PFSK-1 (cell line): ENCODE measurements at regions not wholly inside any gene's neighbourhood (a gene's known extent, or its start where the extent isn't known, plus 50 kb on each side); places are given as distances from the start of the nearest gene placed in this dataset.

Experiments used
- FOXP2 ChIP-seq: optimal IDR thresholded peaks from 2 replicates; pipeline ENCODE3; 2011; ENCODE audit warnings: borderline replicate concordance, control low read depth, inconsistent platforms; ENCODE audit not compliant: insufficient read depth; ENCODE audit errors: extremely low read length, extremely low read depth
- POLR2AphosphoS5 ChIP-seq: IDR thresholded peaks from 2 replicates; pipeline ENCODE4 v1.6.1; 2012; ENCODE audit warnings: low read depth, mild to moderate bottlenecking, control low read depth, low read length, moderate library complexity
- SIN3A ChIP-seq: IDR thresholded peaks from 2 replicates; pipeline ENCODE4 v1.6.1; 2012; ENCODE audit warnings: mild to moderate bottlenecking, low read length, moderate library complexity, borderline replicate concordance; ENCODE audit not compliant: insufficient read depth
- TAF1 ChIP-seq: IDR thresholded peaks from 2 replicates; pipeline ENCODE4 v1.6.1; 2012; ENCODE audit warnings: low read length, control low read depth, borderline replicate concordance; ENCODE audit not compliant: insufficient read depth
- TF ChIP-seq, protein P1 (sequence below), 2 experiments: IDR thresholded peaks; 2 replicates each; pipeline versions ENCODE4 v1.6.1 to v1.8.0; 2011 to 2012; ENCODE audit warnings: low read depth in 2 of 2, low read length in 2 of 2, control low read depth in 1 of 2, inconsistent platforms in 1 of 2, mild to moderate bottlenecking in 1 of 2, moderate library complexity in 1 of 2; ENCODE audit not compliant: insufficient read depth in 1 of 2

DNA sequence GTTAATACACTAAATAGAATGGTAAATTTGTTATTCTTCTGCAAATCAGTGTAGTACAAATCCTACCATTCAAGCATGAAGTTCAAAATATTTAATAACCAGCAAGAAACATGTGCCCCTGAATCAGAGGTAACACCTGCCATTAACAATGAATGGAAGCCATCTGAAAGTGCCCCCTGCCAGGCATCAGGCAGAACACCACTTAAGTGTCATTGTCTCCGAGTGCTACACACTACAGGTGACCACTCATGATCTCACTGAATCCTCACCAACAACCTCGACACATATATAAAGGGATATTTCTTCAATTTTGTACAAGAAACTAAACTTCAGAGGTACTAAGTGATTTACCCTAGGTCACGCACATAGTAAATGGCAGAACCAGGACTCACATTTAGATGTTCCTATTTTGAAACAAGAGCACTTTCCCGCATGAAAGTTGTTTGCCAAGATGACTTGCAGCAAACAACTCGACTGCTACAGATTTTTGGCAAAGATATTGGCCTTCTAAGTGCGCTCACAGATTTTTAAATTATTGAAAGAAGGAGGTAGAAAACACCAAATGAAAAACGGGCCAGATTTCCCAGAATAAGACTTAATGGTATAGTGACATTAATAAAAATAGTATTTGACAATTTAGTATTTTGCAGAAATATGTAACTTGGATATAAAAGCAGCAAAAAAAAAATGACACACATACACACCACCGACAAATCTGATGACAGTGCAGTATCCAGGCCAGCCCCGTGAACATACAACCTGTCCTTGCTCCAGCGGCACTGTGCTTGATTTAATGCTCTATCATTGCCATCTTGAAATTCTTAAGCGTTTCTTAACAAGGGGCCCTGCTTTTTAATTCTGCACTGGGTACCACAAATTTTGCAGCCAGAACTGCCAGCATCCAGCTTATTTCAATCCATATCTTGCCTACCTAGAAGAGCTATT, 274.5 kb downstream of the ALDH8A1 start:
- no peak for TF ChIP-seq FOXP2
- TF ChIP-seq POLR2AphosphoS5 = no peak

DNA sequence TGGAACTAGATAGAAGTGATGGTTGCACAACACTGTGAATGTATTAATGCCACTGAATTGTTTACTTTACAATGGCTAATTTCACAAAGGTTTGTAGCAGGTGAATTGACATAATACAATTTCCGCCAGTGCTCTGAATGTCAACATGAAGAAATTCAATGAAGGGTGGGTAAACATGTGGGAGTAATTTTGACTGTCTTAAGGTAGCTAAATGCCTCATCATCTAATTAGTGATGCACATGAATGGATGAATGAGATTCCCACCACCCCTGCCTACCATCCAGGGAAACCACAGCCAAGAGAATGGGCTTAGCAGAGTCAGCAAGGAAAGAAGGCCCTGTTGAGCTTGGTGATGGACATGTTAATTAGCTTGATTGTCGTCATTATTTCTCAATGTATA, 275.3 kb downstream of the ALDH8A1 start:
- no peak for TF ChIP-seq TAF1
- no peak for TF ChIP-seq FOXP2
- TF ChIP-seq SIN3A = no peak
- peak; percentile 30; the same call in 1 of the 2 replicates for TF ChIP-seq POLR2AphosphoS5

DNA sequence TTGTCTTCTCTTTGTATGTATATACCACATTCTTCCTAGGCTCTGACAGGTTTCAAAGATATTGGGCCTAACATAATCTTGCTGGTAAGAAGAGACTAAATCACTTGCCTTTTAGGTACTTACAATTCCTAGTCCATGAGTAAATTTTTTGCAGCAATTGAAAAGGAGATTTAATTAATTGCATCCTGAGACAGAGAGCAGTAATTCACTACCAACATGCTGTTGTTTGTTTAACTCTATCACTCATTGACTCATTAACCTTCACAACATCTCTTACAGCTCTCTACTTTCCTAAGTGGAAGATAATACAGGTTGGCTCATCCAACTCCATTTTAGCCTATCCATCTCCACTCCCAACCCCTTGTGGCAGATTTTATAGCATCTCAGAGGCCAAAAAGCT, 280.4 kb downstream of the ALDH8A1 start:
- TF ChIP-seq POLR2AphosphoS5 (no peak), FOXP2 (no peak), SIN3A (no peak), TAF1 (no peak)
- TF ChIP-seq, protein P1, sequence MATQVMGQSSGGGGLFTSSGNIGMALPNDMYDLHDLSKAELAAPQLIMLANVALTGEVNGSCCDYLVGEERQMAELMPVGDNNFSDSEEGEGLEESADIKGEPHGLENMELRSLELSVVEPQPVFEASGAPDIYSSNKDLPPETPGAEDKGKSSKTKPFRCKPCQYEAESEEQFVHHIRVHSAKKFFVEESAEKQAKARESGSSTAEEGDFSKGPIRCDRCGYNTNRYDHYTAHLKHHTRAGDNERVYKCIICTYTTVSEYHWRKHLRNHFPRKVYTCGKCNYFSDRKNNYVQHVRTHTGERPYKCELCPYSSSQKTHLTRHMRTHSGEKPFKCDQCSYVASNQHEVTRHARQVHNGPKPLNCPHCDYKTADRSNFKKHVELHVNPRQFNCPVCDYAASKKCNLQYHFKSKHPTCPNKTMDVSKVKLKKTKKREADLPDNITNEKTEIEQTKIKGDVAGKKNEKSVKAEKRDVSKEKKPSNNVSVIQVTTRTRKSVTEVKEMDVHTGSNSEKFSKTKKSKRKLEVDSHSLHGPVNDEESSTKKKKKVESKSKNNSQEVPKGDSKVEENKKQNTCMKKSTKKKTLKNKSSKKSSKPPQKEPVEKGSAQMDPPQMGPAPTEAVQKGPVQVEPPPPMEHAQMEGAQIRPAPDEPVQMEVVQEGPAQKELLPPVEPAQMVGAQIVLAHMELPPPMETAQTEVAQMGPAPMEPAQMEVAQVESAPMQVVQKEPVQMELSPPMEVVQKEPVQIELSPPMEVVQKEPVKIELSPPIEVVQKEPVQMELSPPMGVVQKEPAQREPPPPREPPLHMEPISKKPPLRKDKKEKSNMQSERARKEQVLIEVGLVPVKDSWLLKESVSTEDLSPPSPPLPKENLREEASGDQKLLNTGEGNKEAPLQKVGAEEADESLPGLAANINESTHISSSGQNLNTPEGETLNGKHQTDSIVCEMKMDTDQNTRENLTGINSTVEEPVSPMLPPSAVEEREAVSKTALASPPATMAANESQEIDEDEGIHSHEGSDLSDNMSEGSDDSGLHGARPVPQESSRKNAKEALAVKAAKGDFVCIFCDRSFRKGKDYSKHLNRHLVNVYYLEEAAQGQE (IDR thresholded peaks at IDR 0.05; ENCODE audit: insufficient read depth in 1 of 2, low read depth in 2 of 2, low read length in 2 of 2) = no peak

DNA sequence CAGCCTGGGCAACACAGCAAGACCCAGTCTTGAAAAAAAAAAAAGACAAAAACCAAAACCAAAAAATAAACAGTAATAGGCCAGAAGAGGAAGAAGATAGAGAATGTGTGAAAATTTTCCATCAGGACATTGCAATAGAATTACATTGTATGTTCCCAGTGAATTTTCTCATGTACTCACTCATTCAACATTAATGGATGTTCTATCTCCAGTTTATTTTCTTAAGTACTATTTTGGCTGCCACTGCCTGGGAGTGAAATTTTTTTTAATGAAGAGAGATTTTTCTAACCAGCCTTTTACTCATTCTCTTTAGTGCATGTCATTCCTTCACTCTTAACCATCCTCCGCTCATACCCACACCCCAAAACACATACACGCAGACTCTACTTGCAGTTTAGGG, 282.8 kb downstream of the ALDH8A1 start:
- no peak for TF ChIP-seq FOXP2
- TF ChIP-seq POLR2AphosphoS5 = no peak
- no peak for TF ChIP-seq TAF1
- TF ChIP-seq, protein P1 (IDR thresholded peaks at IDR 0.05; ENCODE audit: insufficient read depth in 1 of 2, low read depth in 2 of 2, low read length in 2 of 2) = no peak

DNA sequence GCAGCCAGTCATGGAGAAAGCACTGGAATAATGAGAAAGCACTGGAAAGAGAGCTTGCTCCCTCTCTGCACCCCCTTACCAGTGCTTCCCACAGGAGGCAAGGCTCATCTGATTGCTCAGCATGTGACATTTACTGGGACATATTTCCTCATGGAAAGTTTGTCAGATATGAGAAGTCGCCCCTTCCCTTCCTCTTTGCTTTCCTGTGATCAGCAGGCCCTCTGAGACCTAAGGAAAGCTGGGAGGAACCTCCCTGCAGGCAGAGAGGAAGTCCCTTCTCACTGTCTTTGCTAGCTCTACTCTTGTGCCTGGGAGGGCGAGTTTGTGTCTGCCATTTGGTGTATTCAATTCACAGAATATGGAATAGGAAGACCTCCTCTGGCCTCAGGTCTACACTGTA, 283.8 kb downstream of the ALDH8A1 start:
- TF ChIP-seq POLR2AphosphoS5 (no peak), FOXP2 (no peak), SIN3A (no peak), TAF1 (no peak)
- TF ChIP-seq, protein P1 (IDR thresholded peaks at IDR 0.05; ENCODE audit: insufficient read depth in 1 of 2, low read depth in 2 of 2, low read length in 2 of 2) = no peak
